Endothelial cell (in vitro differentiated cells): ENCODE measurements at regions not wholly inside any gene's neighbourhood (a gene's known extent, or its start where the extent isn't known, plus 50 kb on each side); places are given as distances from the start of the nearest gene placed in this dataset.

ENCODE experiments used
- DNase-seq: peaks from one replicate; pipeline ENCODE4 v3.0.0; 2021; ENCODE audit warnings: low spot score
- H3K27ac Mint-ChIP-seq: one replicate; pipeline ENCODE4 v1.8.0; 2021; ENCODE audit warnings: mixed read lengths, inconsistent platforms; ENCODE audit not compliant: unreplicated experiment
- H3K27me3 Mint-ChIP-seq: one replicate; pipeline ENCODE4 v1.8.0; 2021; ENCODE audit warnings: mild to moderate bottlenecking, moderate library complexity, mixed read lengths, inconsistent platforms; ENCODE audit not compliant: unreplicated experiment
- H3K36me3 Mint-ChIP-seq: one replicate; pipeline ENCODE4 v1.8.0; 2021; ENCODE audit warnings: mild to moderate bottlenecking, low read depth, mixed read lengths, inconsistent platforms; ENCODE audit not compliant: unreplicated experiment
- H3K4me1 Mint-ChIP-seq: one replicate; pipeline ENCODE4 v1.8.0; 2021; ENCODE audit warnings: mild to moderate bottlenecking, mixed read lengths, inconsistent platforms; ENCODE audit not compliant: unreplicated experiment
- H3K4me3 Mint-ChIP-seq: one replicate; pipeline ENCODE4 v1.8.0; 2021; ENCODE audit warnings: mild to moderate bottlenecking, mixed read lengths, inconsistent platforms; ENCODE audit not compliant: unreplicated experiment
- H3K9me3 Mint-ChIP-seq: one replicate; pipeline ENCODE4 v1.8.0; 2021; ENCODE audit warnings: mixed read lengths, inconsistent platforms; ENCODE audit not compliant: unreplicated experiment
- TF ChIP-seq, protein P1 (sequence below): fragments of 200-600 bp; sonication (generic); IDR thresholded peaks from one replicate; pipeline ENCODE4 v1.5.0; 2021; ENCODE audit warnings: antibody characterized with exemption; ENCODE audit not compliant: unreplicated experiment

DNA sequence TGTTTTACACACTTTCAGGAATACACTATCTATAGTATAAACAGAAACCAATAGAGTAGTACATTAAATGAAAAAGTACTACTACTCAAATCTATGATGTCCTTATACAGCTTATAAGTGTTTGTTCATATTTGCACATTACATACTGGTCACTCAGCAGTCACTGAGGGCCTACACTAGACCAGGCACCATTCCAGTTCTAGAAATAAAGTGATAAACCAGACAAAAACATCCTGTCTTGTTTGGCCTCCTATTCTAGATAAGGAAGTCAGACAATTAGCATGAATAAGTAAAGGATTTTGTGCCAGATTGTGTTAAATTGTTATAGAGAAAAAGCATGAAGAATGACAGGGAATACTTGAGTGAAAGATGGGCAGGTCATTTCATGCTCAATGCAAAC, 219.0 kb downstream of the CRPPA start:
- Mint-ChIP-seq H3K4me1 (no peaks in the 10 kb centered on the region), H3K4me3 (no peak overlapping the region), H3K27me3 (no peaks in the 10 kb centered on the region), H3K27ac (no peak overlapping the region), H3K36me3 (no peaks in the 10 kb centered on the region), H3K9me3 (no peaks in the 10 kb centered on the region)
- TF ChIP-seq, protein P1, sequence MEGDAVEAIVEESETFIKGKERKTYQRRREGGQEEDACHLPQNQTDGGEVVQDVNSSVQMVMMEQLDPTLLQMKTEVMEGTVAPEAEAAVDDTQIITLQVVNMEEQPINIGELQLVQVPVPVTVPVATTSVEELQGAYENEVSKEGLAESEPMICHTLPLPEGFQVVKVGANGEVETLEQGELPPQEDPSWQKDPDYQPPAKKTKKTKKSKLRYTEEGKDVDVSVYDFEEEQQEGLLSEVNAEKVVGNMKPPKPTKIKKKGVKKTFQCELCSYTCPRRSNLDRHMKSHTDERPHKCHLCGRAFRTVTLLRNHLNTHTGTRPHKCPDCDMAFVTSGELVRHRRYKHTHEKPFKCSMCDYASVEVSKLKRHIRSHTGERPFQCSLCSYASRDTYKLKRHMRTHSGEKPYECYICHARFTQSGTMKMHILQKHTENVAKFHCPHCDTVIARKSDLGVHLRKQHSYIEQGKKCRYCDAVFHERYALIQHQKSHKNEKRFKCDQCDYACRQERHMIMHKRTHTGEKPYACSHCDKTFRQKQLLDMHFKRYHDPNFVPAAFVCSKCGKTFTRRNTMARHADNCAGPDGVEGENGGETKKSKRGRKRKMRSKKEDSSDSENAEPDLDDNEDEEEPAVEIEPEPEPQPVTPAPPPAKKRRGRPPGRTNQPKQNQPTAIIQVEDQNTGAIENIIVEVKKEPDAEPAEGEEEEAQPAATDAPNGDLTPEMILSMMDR: no peak
- DNase-seq: no peak

DNA sequence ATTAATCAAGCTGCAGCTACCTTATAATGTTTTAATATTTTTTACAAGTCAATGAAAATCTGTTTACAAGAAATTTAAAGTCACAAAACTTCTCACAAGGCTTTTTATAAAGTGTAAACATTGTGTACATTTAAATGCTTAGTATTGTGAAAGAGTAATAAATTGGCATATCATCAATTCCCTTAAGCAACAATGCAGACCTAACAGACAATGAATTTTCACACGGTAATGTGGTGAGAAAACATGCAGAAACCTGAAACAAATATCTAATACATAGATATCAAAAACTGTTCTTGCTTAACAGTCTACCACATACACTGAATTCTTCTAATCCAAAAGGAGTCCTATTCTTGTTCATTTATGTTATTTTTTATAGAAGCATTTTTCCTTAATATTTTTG, 220.7 kb downstream of the CRPPA start:
- TF ChIP-seq, protein P1: no peak
- Mint-ChIP-seq H3K36me3 (no peaks in the 10 kb centered on the region), H3K9me3 (no peaks in the 10 kb centered on the region), H3K4me3 (no peak overlapping the region), H3K4me1 (no peaks in the 10 kb centered on the region), H3K27ac (no peak overlapping the region), H3K27me3 (no peaks in the 10 kb centered on the region)
- DNase-seq: no peak

DNA sequence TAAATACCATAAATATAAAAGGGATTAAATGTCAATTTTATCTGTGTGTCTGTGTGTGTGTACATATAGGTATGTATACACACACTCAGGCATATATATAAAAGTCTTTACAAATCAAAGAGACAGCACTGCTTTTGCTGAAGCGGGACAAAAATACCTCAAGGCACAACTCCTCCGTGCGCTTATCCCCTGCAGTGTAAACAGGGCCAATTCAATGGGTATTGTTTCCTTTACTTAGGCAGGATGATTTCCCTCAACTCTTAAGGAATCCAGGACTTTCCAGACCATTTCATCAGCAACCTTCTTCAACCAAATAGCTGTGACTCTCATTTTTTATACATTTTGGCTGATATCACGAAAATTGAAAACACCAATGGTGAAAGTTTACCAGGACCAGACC, 227.7 kb downstream of the CRPPA start:
- Mint-ChIP-seq H3K36me3 (no peaks in the 10 kb centered on the region), H3K9me3 (no peaks in the 10 kb centered on the region), H3K27me3 (no peaks in the 10 kb centered on the region), H3K4me1 (peaks cover 3% of the 10 kb centered on the region), H3K4me3 (no peak overlapping the region), H3K27ac (no peak overlapping the region)
- no peak for DNase-seq
- TF ChIP-seq, protein P1: no peak

DNA sequence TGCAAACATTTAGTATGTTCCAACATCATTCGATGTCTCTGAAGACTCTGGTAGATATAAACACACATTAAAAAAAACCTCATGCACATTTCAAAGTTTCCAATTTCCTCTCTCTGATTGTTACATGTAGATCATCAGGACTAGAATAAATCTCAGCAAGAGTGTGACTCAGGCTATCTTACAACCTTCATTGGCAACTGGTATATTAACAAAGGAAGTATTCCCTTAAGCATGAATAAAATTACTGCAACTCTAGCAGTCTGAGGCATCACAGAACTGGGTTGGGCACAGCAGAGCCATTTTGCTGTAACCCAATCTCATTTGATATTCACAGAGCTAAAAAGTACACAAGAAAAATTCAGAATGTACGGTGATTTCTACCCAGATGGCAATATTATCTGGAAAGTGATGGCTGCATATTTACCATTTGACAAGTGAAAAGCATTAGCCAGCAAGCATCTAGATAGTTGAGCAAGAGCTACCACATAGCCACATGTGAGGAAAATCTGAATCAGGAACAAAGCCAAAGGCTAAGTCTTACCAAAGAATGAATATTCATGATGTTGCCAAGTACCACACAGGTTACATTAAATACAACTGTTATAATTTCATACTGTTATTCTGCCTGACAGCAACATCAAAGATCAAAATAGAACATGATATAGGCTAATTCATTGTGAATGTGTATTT, 232.2 kb downstream of the CRPPA start:
- no peaks in the 10 kb centered on the region for H3K36me3 Mint-ChIP-seq
- no peaks in the 10 kb centered on the region for H3K9me3 Mint-ChIP-seq
- peaks cover 3% of the 10 kb centered on the region for H3K4me1 Mint-ChIP-seq
- H3K4me3 Mint-ChIP-seq: no peak overlapping the region
- no peaks in the 10 kb centered on the region for H3K27me3 Mint-ChIP-seq
- no peak overlapping the region for H3K27ac Mint-ChIP-seq
- TF ChIP-seq, protein P1: no peak
- no peak for DNase-seq

DNA sequence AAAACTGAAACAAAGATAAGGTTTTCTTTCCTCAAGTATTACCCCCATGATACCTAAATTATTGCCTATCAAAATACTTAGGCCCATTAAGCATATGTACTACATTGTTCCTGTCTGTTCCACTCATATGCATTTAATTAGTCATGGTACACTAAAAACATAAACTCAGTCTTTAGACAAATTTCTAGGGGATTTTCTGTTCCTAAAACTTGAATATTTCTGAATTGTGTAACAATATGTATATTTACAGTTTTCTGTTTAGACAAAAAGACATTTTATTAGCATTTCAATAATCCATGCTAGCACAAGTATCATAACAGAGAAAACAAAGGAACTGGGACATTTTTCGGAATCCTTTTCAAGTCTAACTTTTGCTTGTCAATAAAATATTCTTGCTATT, 234.2 kb downstream of the CRPPA start:
- Mint-ChIP-seq H3K36me3 (no peaks in the 10 kb centered on the region), H3K27ac (no peak overlapping the region), H3K4me3 (no peak overlapping the region), H3K9me3 (no peaks in the 10 kb centered on the region), H3K27me3 (no peaks in the 10 kb centered on the region), H3K4me1 (no peaks in the 10 kb centered on the region)
- TF ChIP-seq, protein P1: no peak
- DNase-seq: no peak
